ENCODE measurements at regions not wholly inside any gene's neighbourhood (a gene's known extent, or its start where the extent isn't known, plus 50 kb on each side); places are given as distances from the start of the nearest gene placed in this dataset.

- H3K27me3 ChIP-seq (ENCODE audit: control insufficient read depth, insufficient read depth, low read length): no peaks in the 10 kb centered on the region
- peaks cover 13% of the 10 kb centered on the region for H3K4me1 ChIP-seq (ENCODE audit: control insufficient read depth, insufficient read depth, low read length)
- H3K9ac ChIP-seq (ENCODE audit: low read depth, low read length): no peak overlapping the region
- no peaks in the 10 kb centered on the region for H3K9me3 ChIP-seq (ENCODE audit: control insufficient read depth, insufficient read depth, low read length)
- no peak overlapping the region for H3K4me3 ChIP-seq (ENCODE audit: low read depth, low read length)
- no peaks in the 10 kb centered on the region for H3K36me3 ChIP-seq (ENCODE audit: control insufficient read depth, insufficient read depth, low read length)
- H3K27ac ChIP-seq (ENCODE audit: low read depth, low read length): no peak overlapping the region
These were observed 532.2 kb downstream of the NPHP4 start for GRCh38 chr1:5459839-5460610.

DNA sequence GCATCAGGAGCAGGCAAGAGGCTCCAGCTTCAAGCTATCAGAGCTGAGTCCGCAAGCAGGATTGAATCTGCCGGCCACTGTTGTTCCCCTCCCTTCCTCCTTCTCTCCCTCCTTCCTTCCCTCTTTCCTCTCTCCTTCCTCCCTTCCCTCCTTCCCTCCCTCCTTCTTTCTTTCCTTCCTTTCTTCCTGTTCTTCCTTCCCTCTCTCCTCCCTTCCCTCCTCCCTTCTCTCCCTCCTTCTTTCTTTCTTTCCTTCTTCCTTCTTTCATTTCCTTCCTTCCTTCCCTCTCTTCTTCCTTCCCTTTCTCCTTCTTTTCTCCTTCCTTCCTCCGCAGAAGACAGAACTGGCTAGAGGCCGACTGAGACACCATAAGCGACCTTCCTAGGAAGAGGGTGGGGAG, 534.0 kb downstream of the NPHP4 start:
- Histone ChIP-seq H3K27ac (ENCODE audit: low read depth, low read length) (no peak overlapping the region), H3K36me3 (ENCODE audit: control insufficient read depth, insufficient read depth, low read length) (no peaks in the 10 kb centered on the region), H3K9ac (ENCODE audit: low read depth, low read length) (no peak overlapping the region), H3K9me3 (ENCODE audit: control insufficient read depth, insufficient read depth, low read length) (no peaks in the 10 kb centered on the region), H3K4me3 (ENCODE audit: low read depth, low read length) (no peak overlapping the region), H3K27me3 (ENCODE audit: control insufficient read depth, insufficient read depth, low read length) (no peaks in the 10 kb centered on the region), H3K4me1 (ENCODE audit: control insufficient read depth, insufficient read depth, low read length) (peaks cover 17% of the 10 kb centered on the region)

GRCh38 chr1:5456090-5456811, 536.0 kb downstream of the NPHP4 start:
- no peak overlapping the region for H3K4me3 ChIP-seq (ENCODE audit: low read depth, low read length)
- no peaks in the 10 kb centered on the region for H3K36me3 ChIP-seq (ENCODE audit: control insufficient read depth, insufficient read depth, low read length)
- H3K4me1 ChIP-seq (ENCODE audit: control insufficient read depth, insufficient read depth, low read length): peaks cover 17% of the 10 kb centered on the region
- H3K27ac ChIP-seq (ENCODE audit: low read depth, low read length): no peak overlapping the region
- H3K9me3 ChIP-seq (ENCODE audit: control insufficient read depth, insufficient read depth, low read length): no peaks in the 10 kb centered on the region
- no peaks in the 10 kb centered on the region for H3K27me3 ChIP-seq (ENCODE audit: control insufficient read depth, insufficient read depth, low read length)
- H3K9ac ChIP-seq (ENCODE audit: low read depth, low read length): no peak overlapping the region

DNA sequence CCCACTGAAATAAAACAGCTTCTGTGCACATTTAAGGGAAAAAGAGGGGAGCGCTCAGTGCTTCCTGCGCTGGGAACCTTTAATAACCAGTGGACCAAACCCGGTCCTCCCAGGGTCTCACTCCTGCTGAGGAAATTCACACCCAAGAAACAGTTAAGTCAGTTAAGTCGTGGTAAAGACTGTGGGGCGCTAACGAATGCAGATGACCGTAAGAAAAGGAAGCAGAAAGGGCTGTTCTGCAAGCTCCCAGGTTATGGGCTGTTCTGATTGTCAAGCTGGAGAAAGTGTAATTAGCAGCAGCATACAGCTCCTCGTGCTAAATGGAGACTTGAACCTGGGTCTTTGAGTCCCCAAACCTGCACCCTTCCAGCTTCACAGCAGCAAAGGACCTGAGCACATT, 536.6 kb downstream of the NPHP4 start:
- H3K36me3 ChIP-seq (ENCODE audit: control insufficient read depth, insufficient read depth, low read length): no peaks in the 10 kb centered on the region
- no peak overlapping the region for H3K4me3 ChIP-seq (ENCODE audit: low read depth, low read length)
- peaks cover 17% of the 10 kb centered on the region for H3K4me1 ChIP-seq (ENCODE audit: control insufficient read depth, insufficient read depth, low read length)
- H3K27ac ChIP-seq (ENCODE audit: low read depth, low read length): peak overlapping the region; percentile 31
- no peak overlapping the region for H3K9ac ChIP-seq (ENCODE audit: low read depth, low read length)
- H3K9me3 ChIP-seq (ENCODE audit: control insufficient read depth, insufficient read depth, low read length): no peaks in the 10 kb centered on the region
- H3K27me3 ChIP-seq (ENCODE audit: control insufficient read depth, insufficient read depth, low read length): no peaks in the 10 kb centered on the region

GRCh38 chr1:5455056-5455455, 537.2 kb downstream of the NPHP4 start:
- H3K4me1 ChIP-seq (ENCODE audit: control insufficient read depth, insufficient read depth, low read length): peaks cover 17% of the 10 kb centered on the region
- no peak overlapping the region for H3K4me3 ChIP-seq (ENCODE audit: low read depth, low read length)
- H3K27me3 ChIP-seq (ENCODE audit: control insufficient read depth, insufficient read depth, low read length): no peaks in the 10 kb centered on the region

DNA sequence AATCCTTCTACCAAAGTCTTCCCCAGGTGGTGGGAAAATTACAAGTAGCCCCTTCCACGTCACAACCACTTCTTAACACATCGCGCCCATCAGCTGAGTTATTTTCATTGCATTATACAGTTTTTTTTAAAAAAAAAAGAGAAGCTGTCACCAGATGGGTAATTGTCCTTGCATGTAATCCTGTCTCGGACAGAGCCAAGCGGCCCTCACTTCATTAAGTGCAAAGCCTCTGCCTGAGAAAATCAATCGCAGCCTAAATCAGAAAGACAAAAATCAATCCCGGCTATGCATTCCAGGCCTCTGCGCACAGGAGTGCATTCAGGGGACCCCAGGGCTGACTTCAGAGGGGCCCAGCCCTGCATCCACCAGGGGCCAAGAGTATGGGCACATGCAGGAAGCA, 538.9 kb downstream of the NPHP4 start:
- H3K9me3 ChIP-seq (ENCODE audit: control insufficient read depth, insufficient read depth, low read length): no peaks in the 10 kb centered on the region
- no peak overlapping the region for H3K4me3 ChIP-seq (ENCODE audit: low read depth, low read length)
- no peaks in the 10 kb centered on the region for H3K27me3 ChIP-seq (ENCODE audit: control insufficient read depth, insufficient read depth, low read length)
- H3K9ac ChIP-seq (ENCODE audit: low read depth, low read length): no peak overlapping the region
- H3K27ac ChIP-seq (ENCODE audit: low read depth, low read length): no peak overlapping the region
- peaks cover 17% of the 10 kb centered on the region for H3K4me1 ChIP-seq (ENCODE audit: control insufficient read depth, insufficient read depth, low read length)
- no peaks in the 10 kb centered on the region for H3K36me3 ChIP-seq (ENCODE audit: control insufficient read depth, insufficient read depth, low read length)

More at GRCh38 chr1:5455056-5455455, 537.2 kb downstream of the NPHP4 start:
- no peaks in the 10 kb centered on the region for H3K9me3 ChIP-seq (ENCODE audit: control insufficient read depth, insufficient read depth, low read length)
- no peak overlapping the region for H3K27ac ChIP-seq (ENCODE audit: low read depth, low read length)
- no peaks in the 10 kb centered on the region for H3K36me3 ChIP-seq (ENCODE audit: control insufficient read depth, insufficient read depth, low read length)
- H3K9ac ChIP-seq (ENCODE audit: low read depth, low read length): no peak overlapping the region

DNA sequence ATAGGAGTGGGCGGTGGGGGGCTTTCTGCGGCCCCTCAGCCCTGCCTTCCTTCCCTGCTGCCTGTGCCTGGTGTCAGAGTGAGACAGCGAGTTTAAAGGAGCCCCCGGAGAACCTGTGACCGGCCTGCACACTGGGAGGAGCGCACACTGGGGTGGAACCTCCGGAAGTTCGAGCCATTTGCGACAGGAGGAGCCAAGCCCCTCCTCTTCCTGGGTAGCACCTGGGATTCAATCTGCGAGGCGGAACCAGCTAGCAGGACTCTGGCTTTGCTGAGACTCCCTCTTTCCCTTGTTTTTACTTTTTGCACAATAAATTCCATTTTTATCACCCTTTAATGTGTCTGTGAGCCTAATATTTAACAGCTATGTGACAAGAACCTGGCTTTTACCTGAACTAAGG, 540.6 kb downstream of the NPHP4 start:
- Histone ChIP-seq H3K36me3 (ENCODE audit: control insufficient read depth, insufficient read depth, low read length) (no peaks in the 10 kb centered on the region), H3K27me3 (ENCODE audit: control insufficient read depth, insufficient read depth, low read length) (no peaks in the 10 kb centered on the region), H3K4me3 (ENCODE audit: low read depth, low read length) (no peak overlapping the region), H3K9me3 (ENCODE audit: control insufficient read depth, insufficient read depth, low read length) (no peaks in the 10 kb centered on the region), H3K9ac (ENCODE audit: low read depth, low read length) (no peak overlapping the region), H3K27ac (ENCODE audit: low read depth, low read length) (no peak overlapping the region), H3K4me1 (ENCODE audit: control insufficient read depth, insufficient read depth, low read length) (peaks cover 17% of the 10 kb centered on the region)

DNA sequence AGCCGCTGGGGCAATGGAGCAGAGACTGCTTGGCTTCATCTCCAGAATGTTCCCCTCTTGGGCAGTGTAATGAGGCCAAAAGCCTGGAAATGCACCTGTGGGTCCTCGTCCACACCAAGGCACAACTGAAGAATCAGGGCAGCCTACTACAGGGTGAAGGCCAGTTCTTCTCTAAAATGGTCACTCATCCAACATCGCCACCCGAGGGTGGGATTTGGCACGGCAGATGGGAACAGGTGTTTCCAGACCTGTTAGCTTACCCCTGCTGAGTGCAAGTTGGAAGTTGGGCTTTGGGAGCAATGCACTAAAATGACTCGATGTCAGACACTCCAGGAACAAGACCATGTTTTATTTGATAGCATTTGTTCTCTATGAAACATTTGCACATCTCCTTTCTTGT, 543.7 kb downstream of the NPHP4 start:
- H3K9me3 ChIP-seq (ENCODE audit: control insufficient read depth, insufficient read depth, low read length): no peaks in the 10 kb centered on the region
- no peaks in the 10 kb centered on the region for H3K27me3 ChIP-seq (ENCODE audit: control insufficient read depth, insufficient read depth, low read length)

GRCh38 chr1:5447503-5447960, 544.7 kb downstream of the NPHP4 start:
- Histone ChIP-seq H3K4me3 (ENCODE audit: low read depth, low read length) (no peak overlapping the region), H3K4me1 (ENCODE audit: control insufficient read depth, insufficient read depth, low read length) (no peaks in the 10 kb centered on the region), H3K36me3 (ENCODE audit: control insufficient read depth, insufficient read depth, low read length) (no peaks in the 10 kb centered on the region), H3K27ac (ENCODE audit: low read depth, low read length) (no peak overlapping the region), H3K9me3 (ENCODE audit: control insufficient read depth, insufficient read depth, low read length) (no peaks in the 10 kb centered on the region), H3K27me3 (ENCODE audit: control insufficient read depth, insufficient read depth, low read length) (no peaks in the 10 kb centered on the region), H3K9ac (ENCODE audit: low read depth, low read length) (no peak overlapping the region)

More for the DNA sequence above, 543.7 kb downstream of the NPHP4 start:
- no peak overlapping the region for H3K27ac ChIP-seq (ENCODE audit: low read depth, low read length)
- no peak overlapping the region for H3K4me3 ChIP-seq (ENCODE audit: low read depth, low read length)
- no peak overlapping the region for H3K9ac ChIP-seq (ENCODE audit: low read depth, low read length)
- no peaks in the 10 kb centered on the region for H3K4me1 ChIP-seq (ENCODE audit: control insufficient read depth, insufficient read depth, low read length)
- no peaks in the 10 kb centered on the region for H3K36me3 ChIP-seq (ENCODE audit: control insufficient read depth, insufficient read depth, low read length)

- Histone ChIP-seq H3K4me3 (ENCODE audit: low read depth, low read length) (no peak overlapping the region), H3K4me1 (ENCODE audit: control insufficient read depth, insufficient read depth, low read length) (no peaks in the 10 kb centered on the region), H3K27me3 (ENCODE audit: control insufficient read depth, insufficient read depth, low read length) (no peaks in the 10 kb centered on the region), H3K27ac (ENCODE audit: low read depth, low read length) (no peak overlapping the region), H3K9ac (ENCODE audit: low read depth, low read length) (no peak overlapping the region), H3K9me3 (ENCODE audit: control insufficient read depth, insufficient read depth, low read length) (peaks cover under 1% of the 10 kb centered on the region; the same call in 1 of the 2 replicates), H3K36me3 (ENCODE audit: control insufficient read depth, insufficient read depth, low read length) (no peaks in the 10 kb centered on the region)
These were observed 547.8 kb downstream of the NPHP4 start for GRCh38 chr1:5444396-5444795.

- Histone ChIP-seq H3K9me3 (ENCODE audit: control insufficient read depth, insufficient read depth, low read length) (peaks cover 19% of the 10 kb centered on the region), H3K36me3 (ENCODE audit: control insufficient read depth, insufficient read depth, low read length) (no peaks in the 10 kb centered on the region)
These were observed 555.4 kb downstream of the NPHP4 start for GRCh38 chr1:5436808-5437207.

More at GRCh38 chr1:5436808-5437207, 555.4 kb downstream of the NPHP4 start:
- Histone ChIP-seq H3K27me3 (ENCODE audit: control insufficient read depth, insufficient read depth, low read length) (no peaks in the 10 kb centered on the region; the same call in 1 of the 2 replicates), H3K9ac (ENCODE audit: low read depth, low read length) (no peak overlapping the region), H3K27ac (ENCODE audit: low read depth, low read length) (no peak overlapping the region), H3K4me3 (ENCODE audit: low read depth, low read length) (no peak overlapping the region), H3K4me1 (ENCODE audit: control insufficient read depth, insufficient read depth, low read length) (no peaks in the 10 kb centered on the region)

Measured in HUES48 (cell line).